Posterior cingulate gyrus (tissue), 11 donors: ENCODE measurements at regions not wholly inside any gene's neighbourhood (a gene's known extent, or its start where the extent isn't known, plus 50 kb on each side); places are given as distances from the start of the nearest gene placed in this dataset.

Experiments used
- DNase-seq, 10 donors: peaks; one replicate each; pipeline versions ENCODE4 v3.0.0 to v3.0.0-alpha.2; 2020 to 2021; ENCODE audit warnings: mixed read lengths in 3 of 10
- intact Hi-C: fragments of 100-400 bp; cut with DNase I; formaldehyde crosslinking; loops from one replicate; pipeline ENCODE4 v1.15.1; 2023

GRCh38 chr3:27935492-27935891 lies 213.4 kb upstream of the EOMES start:
- intact Hi-C loops, result no loop called here
- no peak for DNase-seq

GRCh38 chr3:27939521-27939920 lies 217.4 kb upstream of the EOMES start:
- no peak for DNase-seq
- intact Hi-C loops, result no loop called here

GRCh38 chr3:27939940-27940339 lies 217.8 kb upstream of the EOMES start:
- intact Hi-C loops, result no loop called here
- no peak for DNase-seq

- no peak for DNase-seq
- intact Hi-C loops, result no loop called here
Observed at GRCh38 chr3:27943106-27943505, 221.0 kb upstream of the EOMES start.

- no peak for DNase-seq
- intact Hi-C loops, result no loop called here
Observed at GRCh38 chr3:27945229-27945628, 223.1 kb upstream of the EOMES start.

GRCh38 chr3:27960133-27960532 lies 238.0 kb upstream of the EOMES start:
- intact Hi-C loops, result no loop called here
- DNase-seq, result no peak

GRCh38 chr3:27963519-27963918 lies 241.4 kb upstream of the EOMES start:
- intact Hi-C loops, result no loop called here
- no peak for DNase-seq

GRCh38 chr3:27971600-27971999 lies 249.5 kb upstream of the EOMES start:
- intact Hi-C loops, result no loop called here
- no peak for DNase-seq

GRCh38 chr3:27976933-27977332 lies 254.8 kb upstream of the EOMES start:
- intact Hi-C loops, result no loop called here
- DNase-seq, result no peak

- intact Hi-C loops, result no loop called here
- no peak for DNase-seq
Observed at GRCh38 chr3:27978440-27978839, 256.3 kb upstream of the EOMES start.

GRCh38 chr3:27985369-27986035 lies 255.9 kb upstream of the CMC1 start:
- DNase-seq, result no peak
- intact Hi-C loops, result no loop called here

GRCh38 chr3:27986234-27986879 lies 255.1 kb upstream of the CMC1 start:
- intact Hi-C loops, result no loop called here
- DNase-seq, result no peak

- DNase-seq, result no peak
- intact Hi-C loops, result no loop called here
Observed at GRCh38 chr3:27990324-27990723, 251.1 kb upstream of the CMC1 start.

GRCh38 chr3:27990837-27991236 lies 250.6 kb upstream of the CMC1 start:
- intact Hi-C loops, result no loop called here
- DNase-seq, result no peak

GRCh38 chr3:27993051-27993450 lies 248.4 kb upstream of the CMC1 start:
- intact Hi-C loops, result no loop called here
- DNase-seq, result no peak

GRCh38 chr3:28000608-28001007 lies 240.8 kb upstream of the CMC1 start:
- no peak for DNase-seq
- intact Hi-C loops, result no loop called here

GRCh38 chr3:28008235-28008634 lies 233.2 kb upstream of the CMC1 start:
- no peak for DNase-seq
- intact Hi-C loops, result no loop called here

GRCh38 chr3:28012830-28013229 lies 228.6 kb upstream of the CMC1 start:
- intact Hi-C loops, result no loop called here
- DNase-seq, result no peak

- no peak for DNase-seq
- intact Hi-C loops, result no loop called here
Observed at GRCh38 chr3:28013864-28014473, 227.4 kb upstream of the CMC1 start.

GRCh38 chr3:28018925-28019718 lies 222.3 kb upstream of the CMC1 start:
- intact Hi-C loops, result no loop called here
- DNase-seq, result no peak

- no peak for DNase-seq
- intact Hi-C loops, result no loop called here
Observed at GRCh38 chr3:28019740-28020139, 221.7 kb upstream of the CMC1 start.
